Kidney glomerular epithelial cell (primary cell): ENCODE measurements at regions not wholly inside any gene's neighbourhood (a gene's known extent, or its start where the extent isn't known, plus 50 kb on each side); places are given as distances from the start of the nearest gene placed in this dataset.
"Not testable (repeated sequence)": the region's sequence is repeated elsewhere in the genome, so short reads cannot be mapped to it uniquely, and the experiment has no call there.

ENCODE experiments used
- DNase-seq: peaks from one replicate; lab custom pipeline; 2025; lab: John Stamatoyannopoulos, UW

- DNase-seq = no peak
Measured at GRCh38 chr11:23869671-23870070, 627.2 kb upstream of the LUZP2 start.

GRCh38 chr11:23873406-23873805 is 623.4 kb upstream of the LUZP2 start:
- no peak for DNase-seq

GRCh38 chr11:23875176-23875850 is 621.5 kb upstream of the LUZP2 start:
- DNase-seq = no peak

GRCh38 chr11:23883426-23884048 is 613.3 kb upstream of the LUZP2 start:
- not testable (repeated sequence) for DNase-seq

GRCh38 chr11:23884341-23884740 is 612.5 kb upstream of the LUZP2 start:
- no peak for DNase-seq

- no peak for DNase-seq
Measured at GRCh38 chr11:23885801-23886200, 611.1 kb upstream of the LUZP2 start.

- not testable (repeated sequence) for DNase-seq
Measured at GRCh38 chr11:23887122-23887521, 609.7 kb upstream of the LUZP2 start.

GRCh38 chr11:23893126-23893525 is 603.7 kb upstream of the LUZP2 start:
- no peak for DNase-seq

- DNase-seq = peak; percentile 3
Measured at GRCh38 chr11:23897453-23898286, 599.2 kb upstream of the LUZP2 start.

GRCh38 chr11:23903044-23903704 is 593.7 kb upstream of the LUZP2 start:
- DNase-seq = peak; percentile 32

- DNase-seq = no peak
Measured at GRCh38 chr11:23919455-23919854, 577.4 kb upstream of the LUZP2 start.

GRCh38 chr11:23923357-23923756 is 573.5 kb upstream of the LUZP2 start:
- no peak for DNase-seq

- no peak for DNase-seq
Measured at GRCh38 chr11:23924226-23924625, 572.6 kb upstream of the LUZP2 start.

- no peak for DNase-seq
Measured at GRCh38 chr11:23931443-23931842, 565.4 kb upstream of the LUZP2 start.

- DNase-seq = no peak
Measured at GRCh38 chr11:23932485-23932898, 564.4 kb upstream of the LUZP2 start.

- no peak for DNase-seq
Measured at GRCh38 chr11:23933721-23934120, 563.1 kb upstream of the LUZP2 start.

GRCh38 chr11:23934671-23935270 is 562.1 kb upstream of the LUZP2 start:
- not testable (repeated sequence) for DNase-seq

GRCh38 chr11:23942117-23942815 is 554.6 kb upstream of the LUZP2 start:
- not testable (repeated sequence) for DNase-seq

GRCh38 chr11:23944923-23945322 is 551.9 kb upstream of the LUZP2 start:
- no peak for DNase-seq

GRCh38 chr11:23947883-23948282 is 549.0 kb upstream of the LUZP2 start:
- DNase-seq = no peak

- DNase-seq = no peak
Measured at GRCh38 chr11:23948851-23949250, 548.0 kb upstream of the LUZP2 start.
